NCI-H1092 (cell line): ENCODE measurements at regions not wholly inside any gene's neighbourhood (a gene's known extent, or its start where the extent isn't known, plus 50 kb on each side); places are given as distances from the start of the nearest gene placed in this dataset.

ENCODE experiments used
- DNase-seq: peaks from one replicate; lab custom pipeline; 2025; lab: John Stamatoyannopoulos, UW

GRCh38 chr12:28824193-28824846, 324.8 kb upstream of the FAR2 start:
- no peak for DNase-seq

DNA sequence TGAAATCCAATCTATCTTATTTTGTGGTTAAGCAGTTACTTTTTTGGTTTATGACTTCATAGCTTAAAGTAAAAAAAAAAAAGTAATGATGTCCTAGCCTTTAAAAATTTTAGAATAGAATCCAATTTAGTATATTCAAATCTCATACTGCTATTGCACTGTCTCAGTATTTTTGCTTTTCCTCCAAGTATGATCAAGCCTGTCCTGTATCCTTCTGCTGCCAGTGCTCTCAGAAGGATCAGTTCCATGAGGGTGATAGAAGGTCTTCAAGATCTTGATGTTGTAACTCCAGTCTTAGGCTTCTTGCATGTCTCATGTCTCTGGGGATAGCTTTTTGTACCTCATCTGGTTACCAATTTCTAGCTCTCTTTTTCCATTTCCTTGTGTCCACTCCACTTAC, 324.2 kb upstream of the FAR2 start:
- no peak for DNase-seq

DNA sequence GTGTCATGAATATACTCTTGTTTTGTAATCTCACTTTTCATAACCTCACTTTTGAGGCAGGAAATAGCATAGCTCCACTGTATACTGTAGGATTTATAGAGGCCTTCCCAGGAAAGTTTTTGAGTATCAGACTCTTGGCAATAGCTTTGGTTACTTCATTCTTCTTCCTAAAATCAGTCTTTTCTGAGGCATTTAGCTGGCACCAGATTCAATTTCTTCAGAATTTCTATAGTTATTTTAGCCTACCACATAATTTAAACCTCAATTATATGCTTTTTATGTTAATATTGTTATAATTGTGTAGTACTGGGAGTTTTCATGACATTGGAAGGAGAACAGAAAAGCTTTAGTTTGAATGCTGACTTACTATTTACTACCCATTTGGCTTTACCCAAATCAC, 322.3 kb upstream of the FAR2 start:
- no peak for DNase-seq

DNA sequence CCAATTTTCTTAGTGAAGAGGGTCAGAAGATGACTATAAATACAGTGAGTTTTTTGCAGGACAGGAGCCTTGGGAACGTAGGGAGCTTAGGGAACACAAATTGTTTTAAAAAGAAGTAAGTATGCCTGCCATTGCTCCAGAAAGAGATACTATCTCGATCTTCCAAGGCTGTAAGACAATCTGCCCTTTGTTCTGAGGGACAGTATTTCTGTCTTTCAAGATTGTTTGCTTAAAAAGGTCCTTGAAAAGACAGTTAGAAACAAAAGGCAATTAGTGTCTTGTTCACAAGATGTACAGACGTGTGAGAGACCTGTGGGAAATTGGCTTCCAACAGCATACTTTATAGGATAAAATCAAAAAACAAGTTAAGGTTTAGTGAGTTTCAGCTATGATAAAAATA, 321.2 kb upstream of the FAR2 start:
- DNase-seq = no peak

- no peak for DNase-seq
Observed at GRCh38 chr12:28828318-28828717, 320.8 kb upstream of the FAR2 start.

DNA sequence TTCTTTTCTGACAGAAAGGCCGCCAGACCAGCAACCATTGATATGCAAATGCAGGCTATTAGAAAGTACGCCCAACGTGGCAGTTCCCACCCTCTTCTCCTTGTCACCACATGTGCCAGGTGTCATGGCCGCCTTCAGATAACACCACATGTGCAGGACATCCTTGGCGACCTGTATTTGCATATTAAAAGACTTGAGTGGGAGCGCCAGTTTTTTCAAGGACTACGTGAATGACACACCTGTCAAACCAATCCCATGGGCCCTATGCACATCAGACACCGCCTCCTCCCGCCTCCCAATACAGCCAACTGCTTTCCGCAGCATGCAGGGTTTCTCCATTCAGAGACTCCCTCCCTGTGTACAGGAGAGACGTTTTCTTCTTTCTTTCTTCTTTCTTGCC, 318.6 kb upstream of the FAR2 start:
- no peak for DNase-seq

- DNase-seq = no peak
Observed at GRCh38 chr12:28844718-28845117, 304.4 kb upstream of the FAR2 start.

GRCh38 chr12:28851781-28852180, 297.3 kb upstream of the FAR2 start:
- no peak for DNase-seq

DNA sequence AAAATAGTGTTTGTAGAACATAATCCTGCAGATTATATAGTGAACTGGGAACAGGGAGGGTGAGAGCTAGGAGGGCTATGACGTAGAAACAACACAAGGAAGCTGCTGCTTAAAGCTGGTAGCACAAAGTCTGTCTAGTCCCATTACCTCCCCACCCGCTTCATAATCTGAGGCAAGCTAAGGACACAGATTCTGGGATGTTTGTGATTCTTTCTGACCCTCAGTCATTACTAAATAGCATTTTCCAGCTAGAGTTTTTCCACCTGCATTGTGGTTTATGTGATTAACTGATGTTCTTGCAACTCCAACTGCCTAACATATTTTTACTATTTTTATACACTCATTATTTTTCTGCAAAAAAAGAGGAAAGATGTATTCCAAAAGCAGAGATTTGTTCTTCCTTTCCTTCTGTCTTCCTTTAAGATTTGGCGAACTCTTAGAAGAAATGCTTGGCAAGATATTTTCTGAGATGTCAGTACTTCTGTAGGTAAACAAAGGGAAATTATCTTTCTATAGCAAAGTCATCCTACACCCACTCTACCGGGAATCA, 293.2 kb upstream of the FAR2 start:
- no peak for DNase-seq

- DNase-seq = no peak
Observed at GRCh38 chr12:28857369-28857768, 291.7 kb upstream of the FAR2 start.

GRCh38 chr12:28859551-28859950, 289.5 kb upstream of the FAR2 start:
- no peak for DNase-seq

DNA sequence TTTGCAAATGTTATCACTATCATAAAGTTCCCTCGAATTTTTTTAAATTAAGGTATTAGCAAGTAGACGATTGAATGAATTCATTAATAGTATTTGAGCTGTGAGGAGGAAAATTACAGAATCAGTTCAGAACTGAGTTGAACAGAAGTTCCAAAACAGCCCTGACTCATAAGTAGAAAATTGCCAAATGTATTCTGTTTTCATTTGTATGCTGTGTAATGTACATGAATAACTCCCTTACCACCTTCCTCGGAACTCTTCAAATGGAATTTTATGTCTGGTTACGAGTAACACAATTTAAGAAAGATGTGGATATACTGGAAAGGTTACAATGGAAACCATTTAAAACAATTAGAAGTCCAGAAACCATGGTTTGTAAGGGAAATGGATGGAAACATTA, 283.3 kb upstream of the FAR2 start:
- no peak for DNase-seq

DNA sequence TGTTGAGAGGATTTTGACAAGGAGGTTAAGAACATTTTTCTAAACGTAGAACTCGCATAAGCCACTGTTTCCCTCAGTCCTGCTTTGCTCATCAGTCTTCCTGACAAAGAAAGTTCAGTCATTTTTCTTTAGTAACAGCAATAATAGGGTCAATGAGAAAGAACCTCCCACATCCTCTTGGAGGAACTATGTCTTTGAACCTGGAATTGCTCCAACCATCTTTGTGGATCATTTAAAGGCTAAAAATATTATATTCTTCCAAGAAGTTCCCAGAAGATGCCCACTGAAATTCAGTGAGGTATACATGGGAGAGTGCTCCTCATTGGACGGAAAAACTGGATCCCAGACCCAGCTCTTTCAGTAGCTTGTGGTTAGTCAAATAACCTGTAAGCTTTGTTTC, 282.8 kb upstream of the FAR2 start:
- no peak for DNase-seq

- no peak for DNase-seq
Observed at GRCh38 chr12:28866715-28867503, 282.2 kb upstream of the FAR2 start.

DNA sequence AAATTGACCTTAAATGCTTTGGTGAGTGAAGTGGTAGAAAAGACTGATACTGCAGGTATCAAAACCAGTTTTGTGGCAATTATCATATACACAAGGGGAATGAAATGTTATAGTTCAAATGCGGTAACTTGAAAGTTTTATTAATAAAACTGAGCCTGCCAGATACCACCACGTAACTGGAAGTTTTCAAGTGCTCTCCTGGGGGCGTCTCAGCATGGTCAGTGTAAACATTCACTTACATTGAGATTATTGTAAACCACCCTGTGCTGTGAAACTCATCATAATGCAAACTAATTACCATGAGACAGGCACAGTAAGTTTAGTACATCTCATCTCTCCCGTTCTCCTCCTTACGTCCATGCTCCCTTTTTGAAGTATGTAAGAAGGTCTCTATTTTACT, 280.7 kb upstream of the FAR2 start:
- DNase-seq = no peak

DNA sequence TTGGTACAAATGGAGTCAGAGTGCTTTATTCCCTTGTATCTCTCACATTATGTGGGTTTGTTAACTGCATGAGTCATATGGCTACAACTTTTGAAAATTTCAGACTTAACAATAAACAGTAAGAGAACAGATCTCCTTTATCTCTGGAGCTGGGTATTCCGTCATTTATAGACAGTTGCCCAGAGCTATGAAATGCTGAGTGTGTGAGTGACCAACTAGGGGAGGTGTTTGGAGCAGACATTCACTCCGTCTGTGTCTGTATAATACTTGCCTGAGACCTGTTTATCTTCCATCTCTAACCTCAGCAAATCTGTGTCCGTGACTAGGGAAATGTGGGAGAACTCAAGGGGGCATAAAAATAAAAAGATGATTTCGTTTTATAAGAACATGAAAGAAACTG, 279.9 kb upstream of the FAR2 start:
- DNase-seq = no peak

DNA sequence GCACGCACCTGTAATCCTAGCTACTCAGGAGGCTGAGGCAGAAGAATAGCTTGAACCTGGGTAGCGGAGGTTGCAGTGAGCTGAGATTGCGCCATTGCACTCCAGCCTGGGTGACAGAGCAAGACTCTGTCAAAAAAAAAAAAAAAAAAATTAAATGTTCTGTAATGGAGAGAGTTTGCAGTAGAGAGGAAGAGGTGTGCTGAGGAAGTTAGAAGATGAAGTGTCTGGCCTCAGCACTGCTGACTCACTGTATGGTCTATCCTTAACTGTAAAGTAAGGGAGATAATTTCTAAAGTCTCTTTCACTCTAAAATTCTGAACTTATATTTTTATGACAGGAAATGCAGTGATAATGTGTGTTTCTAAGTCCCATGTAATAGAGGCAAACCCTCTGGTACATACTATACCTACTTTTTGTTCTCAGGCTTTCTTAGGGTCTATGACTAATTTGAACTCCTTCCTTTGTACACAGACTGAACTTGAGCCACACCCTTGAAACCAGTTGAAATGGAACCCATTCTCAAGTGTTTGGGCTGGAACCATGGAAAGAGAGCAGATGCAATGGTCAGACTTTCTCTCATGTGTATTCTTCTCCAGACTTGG, 278.1 kb upstream of the FAR2 start:
- no peak for DNase-seq

DNA sequence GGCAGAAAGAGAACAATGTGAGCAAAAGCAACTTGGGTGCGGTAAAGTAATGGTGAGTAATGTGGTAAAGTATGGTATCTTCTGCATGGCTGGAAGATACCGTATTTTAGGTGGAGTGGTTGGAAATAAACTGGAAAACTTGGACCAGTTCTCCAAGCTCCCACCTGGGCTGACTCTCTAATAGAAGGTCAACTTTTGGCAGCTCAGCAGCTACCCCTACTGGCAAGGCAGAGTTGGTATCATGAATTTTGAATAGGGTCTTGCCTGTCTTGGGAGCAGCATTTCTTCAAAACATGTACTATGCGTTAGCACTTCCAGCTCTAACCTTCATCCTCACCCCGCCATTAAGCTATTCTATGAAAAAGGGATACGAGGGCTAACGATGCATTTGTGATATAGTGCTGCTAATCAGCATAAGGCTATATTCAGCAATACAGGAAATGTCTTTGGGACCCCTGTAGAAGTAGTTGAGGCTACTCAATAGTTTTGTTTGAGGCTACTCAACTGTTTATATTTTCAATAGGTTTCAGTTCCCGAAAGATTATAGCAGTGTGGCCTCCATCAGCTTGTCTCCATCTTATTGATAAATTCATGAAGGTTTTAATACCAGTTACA, 276.3 kb upstream of the FAR2 start:
- no peak for DNase-seq

- no peak for DNase-seq
Observed at GRCh38 chr12:28874758-28875157, 274.3 kb upstream of the FAR2 start.

- DNase-seq = no peak
Observed at GRCh38 chr12:28876196-28876798, 272.8 kb upstream of the FAR2 start.

DNA sequence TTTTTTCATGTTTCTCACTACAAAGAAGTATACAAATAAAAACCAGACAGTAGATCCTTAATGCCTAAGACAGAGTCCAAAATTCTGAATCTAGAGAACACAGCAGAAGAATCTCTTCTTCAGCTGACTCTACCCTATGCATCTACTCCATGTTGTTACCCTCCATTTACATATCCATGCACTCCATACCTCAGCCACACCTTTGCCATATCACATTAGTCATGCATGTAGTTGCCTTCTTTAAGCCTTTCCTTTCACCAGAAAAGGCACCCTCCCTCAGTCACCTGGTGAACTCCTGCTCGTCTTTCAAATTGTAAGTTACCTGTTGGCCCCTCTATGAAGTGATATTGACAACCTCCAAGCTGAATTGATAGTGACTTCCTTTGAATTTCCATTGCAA, 271.2 kb upstream of the FAR2 start:
- no peak for DNase-seq

DNA sequence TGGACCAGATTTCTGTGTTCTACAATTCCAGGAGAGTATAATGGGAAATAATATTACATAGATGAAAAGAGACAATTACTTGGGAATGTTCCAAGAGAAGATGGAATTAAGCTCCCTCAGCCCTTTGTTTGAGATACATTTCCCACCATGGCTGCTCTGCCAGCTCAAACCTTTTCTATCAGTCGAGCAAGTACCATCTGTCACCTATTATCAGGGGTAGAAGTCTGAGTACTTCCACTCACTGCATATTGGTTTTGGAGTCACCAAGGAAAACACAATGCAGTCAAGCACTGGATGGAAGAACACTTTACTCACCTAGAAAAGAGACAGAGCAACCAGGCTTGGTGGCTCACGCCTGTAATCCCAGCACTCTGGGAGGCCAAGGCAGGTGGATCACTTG, 270.4 kb upstream of the FAR2 start:
- DNase-seq = no peak
